ENCODE measurements at regions not wholly inside any gene's neighbourhood (a gene's known extent, or its start where the extent isn't known, plus 50 kb on each side); places are given as distances from the start of the nearest gene placed in this dataset.

- no peak for TF ChIP-seq CTCF (optimal IDR thresholded peaks at IDR 0.05 in 1 of 3, IDR thresholded peaks at IDR 0.05 in 1 of 3, conservative IDR thresholded peaks at IDR 0.05 in 1 of 3; ENCODE audit: extremely low read depth in 1 of 3, insufficient read depth in 2 of 3, low read length in 3 of 3)
- TF ChIP-seq EZH2 (IDR thresholded peaks at IDR 0.05; ENCODE audit: low read length) = no peak
Observed at GRCh38 chr9:117864385-117865057, 160.3 kb downstream of the TLR4 start.
